NCI-H2196 (cell line): ENCODE measurements at regions not wholly inside any gene's neighbourhood (a gene's known extent, or its start where the extent isn't known, plus 50 kb on each side); places are given as distances from the start of the nearest gene placed in this dataset.
A peak's percentile ranks its signal among the peaks of the same experiment; 100 is the strongest.

ENCODE experiments used
- DNase-seq: peaks from one replicate; lab custom pipeline; 2025; ENCODE audit not compliant: unreplicated experiment; lab: John Stamatoyannopoulos, UW

GRCh38 chr6:106918115-106918514, 56.4 kb downstream of the CD24 start:
- peak; percentile 61 for DNase-seq

DNA sequence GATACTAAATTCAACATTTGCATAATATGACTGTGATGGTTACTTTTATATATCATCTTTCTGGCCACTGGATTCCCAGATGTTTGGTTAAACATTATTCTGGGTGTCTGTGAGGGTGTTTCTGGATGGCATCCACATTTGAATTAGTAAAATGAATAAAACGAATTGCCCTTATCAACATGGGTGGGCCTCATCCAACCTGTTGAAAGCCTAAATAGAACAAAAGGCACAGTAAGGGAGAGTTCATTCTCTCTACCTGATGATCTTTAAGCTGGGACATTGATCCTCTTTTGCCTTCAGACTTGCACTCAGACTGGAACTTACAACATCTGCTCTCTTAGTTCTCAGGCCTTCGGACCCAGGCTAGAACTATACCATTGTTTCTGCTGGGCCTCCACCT, 57.6 kb downstream of the CD24 start:
- no peak for DNase-seq

DNA sequence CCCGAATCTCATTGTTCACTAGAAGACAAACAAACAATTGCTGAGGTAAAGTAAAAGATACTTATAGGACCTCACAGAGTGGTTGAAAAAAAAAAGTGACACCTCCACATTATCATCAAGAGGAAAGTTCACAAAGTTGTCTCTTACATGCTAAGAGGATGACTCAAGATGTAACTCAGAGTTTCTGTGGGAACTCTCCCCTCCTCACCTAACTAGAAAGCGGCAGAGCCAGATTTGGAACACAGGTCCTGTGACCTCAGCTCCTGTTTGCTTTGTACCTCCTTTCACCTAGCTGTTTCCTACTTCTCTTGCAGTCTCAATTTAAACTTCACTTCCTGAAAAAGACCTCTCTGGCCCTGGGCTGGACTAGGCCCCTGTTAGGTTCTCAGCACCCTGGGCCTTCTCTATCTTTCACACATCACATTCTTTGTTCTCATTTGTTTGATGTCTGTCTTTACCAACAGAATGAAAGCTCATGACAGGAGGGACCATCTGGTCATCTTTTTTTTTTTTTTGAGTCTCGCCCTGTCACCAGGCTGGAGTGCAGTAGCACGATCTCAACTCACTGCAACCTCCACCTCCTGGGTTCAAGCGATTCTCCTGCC, 60.8 kb downstream of the CD24 start:
- DNase-seq = no peak

GRCh38 chr6:106913111-106913510, 61.4 kb downstream of the CD24 start:
- DNase-seq = no peak

DNA sequence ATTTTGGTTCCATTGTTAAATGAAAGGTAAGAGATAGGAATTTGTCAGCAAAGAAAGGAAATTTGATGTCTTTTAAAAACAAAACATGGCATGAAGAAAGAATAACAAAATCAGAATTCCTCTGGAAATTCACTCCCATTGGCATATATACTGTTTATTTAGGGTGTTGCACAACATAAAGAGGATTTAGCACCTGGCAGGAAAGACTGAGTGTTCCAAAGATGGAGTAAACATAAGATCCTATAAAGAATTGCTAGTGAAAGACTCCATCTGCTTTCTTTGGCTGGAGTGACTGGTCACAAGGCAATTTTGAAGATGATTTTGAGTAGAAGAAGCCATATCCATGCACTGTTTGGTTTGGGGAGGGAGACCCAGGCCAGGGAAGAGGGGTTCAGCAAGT, 62.4 kb downstream of the CD24 start:
- no peak for DNase-seq

DNA sequence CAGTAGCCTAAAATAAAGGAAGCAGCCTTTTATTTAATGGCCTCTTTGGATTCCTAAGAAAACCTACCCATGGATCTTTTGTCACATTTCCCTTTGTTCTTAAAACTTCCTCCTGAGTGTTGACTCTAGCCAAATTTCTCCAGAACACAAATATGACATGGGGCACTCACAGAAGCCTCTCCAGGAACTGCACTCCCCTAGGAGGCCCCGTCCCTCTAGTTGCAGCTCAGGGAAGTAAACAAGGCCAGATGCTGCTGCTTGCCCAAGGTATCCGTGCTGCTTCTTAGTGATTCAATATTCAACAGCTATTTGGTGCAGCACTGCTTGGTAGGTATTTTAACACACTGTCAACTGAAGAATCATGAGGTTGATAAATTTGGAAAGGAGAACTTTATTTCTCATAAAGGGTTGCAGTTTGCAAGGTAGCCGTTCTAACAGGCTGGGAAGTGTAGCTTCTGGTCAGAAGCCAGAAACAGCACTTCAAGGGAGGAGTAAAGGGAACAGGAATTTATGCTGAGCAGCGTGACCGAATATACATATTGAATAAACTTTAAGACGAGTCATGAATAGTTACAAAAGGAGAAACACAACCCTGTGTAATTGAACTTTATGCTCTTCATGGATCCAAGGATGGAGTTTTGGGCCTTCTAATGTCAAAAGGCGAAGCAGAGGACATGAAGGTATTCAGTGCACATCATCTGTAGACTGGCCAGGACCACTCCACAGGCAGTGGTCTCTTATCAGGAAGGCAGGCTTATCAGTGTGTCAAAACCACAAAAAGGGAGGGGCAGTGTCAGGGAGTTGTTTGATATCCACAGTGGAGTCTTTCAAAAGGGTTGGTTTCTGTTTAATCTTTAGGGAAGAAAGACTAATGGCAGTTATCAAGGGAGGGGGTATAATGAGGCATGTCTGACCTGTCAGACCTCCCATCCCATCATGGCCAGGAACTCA, 63.3 kb downstream of the CD24 start:
- DNase-seq = peak; percentile 23

DNA sequence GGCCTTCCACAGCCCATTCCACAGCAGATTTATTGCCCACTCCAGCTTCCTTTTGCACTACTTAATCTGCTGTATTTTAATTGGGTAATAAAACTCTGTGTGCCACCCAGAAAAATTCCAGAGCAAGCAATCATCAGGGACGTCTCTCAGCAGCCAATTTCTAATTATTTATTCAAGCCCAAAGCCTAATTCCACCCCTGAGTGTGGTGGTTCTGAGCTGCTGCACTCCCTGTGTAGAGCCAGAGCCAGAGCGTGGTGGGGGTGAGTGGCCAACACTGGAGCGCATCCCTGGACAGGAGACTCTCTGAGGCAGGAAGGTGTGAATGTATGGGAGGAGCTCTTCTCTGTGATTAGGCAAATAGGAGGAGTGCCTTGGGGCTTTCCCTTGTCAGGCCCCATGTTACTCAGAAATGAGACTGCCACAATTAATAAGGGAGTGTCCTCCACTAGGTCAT, 66.1 kb downstream of the CD24 start:
- DNase-seq = no peak

DNA sequence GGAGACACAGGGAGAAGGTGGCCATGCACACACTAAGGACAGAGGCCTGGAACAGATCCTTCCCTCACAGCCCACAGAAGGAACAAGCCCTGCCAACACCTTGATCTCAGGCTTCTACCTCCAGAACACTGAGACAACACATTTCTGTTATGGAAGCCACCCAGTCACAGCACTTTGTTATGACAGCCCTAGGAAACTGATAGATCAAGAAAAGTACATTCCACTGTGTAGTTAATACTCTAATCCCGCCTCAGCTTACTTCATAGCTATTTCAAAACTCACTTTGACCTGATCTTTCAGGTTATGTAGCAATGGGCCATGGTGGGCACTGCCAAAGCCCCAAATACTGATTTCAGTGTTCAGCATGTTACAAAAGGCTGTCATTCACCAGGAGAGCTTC, 66.8 kb downstream of the CD24 start:
- DNase-seq = no peak

DNA sequence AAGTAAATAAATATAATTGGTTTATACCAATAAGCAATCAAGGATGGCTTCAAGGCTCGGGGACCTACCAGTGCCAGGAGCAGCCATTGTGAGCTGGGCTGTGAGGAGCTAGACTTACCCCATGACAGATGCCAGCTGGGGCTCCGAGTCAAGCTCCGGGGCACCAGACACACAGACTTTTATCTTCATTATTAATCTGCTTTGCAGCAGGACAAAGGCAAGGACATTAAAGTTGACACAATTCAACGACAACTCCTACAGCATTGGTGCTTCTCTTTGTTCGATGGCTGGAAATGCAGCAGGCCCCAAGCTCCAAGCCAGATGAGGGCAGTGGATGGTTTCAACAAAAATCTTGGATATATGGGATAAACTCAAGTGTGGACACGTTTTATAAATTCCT, 68.3 kb downstream of the CD24 start:
- no peak for DNase-seq

GRCh38 chr6:106903299-106903698, 71.2 kb downstream of the CD24 start:
- DNase-seq = no peak

- no peak for DNase-seq
These were observed 73.5 kb downstream of the CD24 start for GRCh38 chr6:106901062-106901461.

- DNase-seq = no peak
These were observed 74.8 kb downstream of the CD24 start for GRCh38 chr6:106899697-106900096.

GRCh38 chr6:106897580-106897979, 76.9 kb downstream of the CD24 start:
- DNase-seq = no peak

DNA sequence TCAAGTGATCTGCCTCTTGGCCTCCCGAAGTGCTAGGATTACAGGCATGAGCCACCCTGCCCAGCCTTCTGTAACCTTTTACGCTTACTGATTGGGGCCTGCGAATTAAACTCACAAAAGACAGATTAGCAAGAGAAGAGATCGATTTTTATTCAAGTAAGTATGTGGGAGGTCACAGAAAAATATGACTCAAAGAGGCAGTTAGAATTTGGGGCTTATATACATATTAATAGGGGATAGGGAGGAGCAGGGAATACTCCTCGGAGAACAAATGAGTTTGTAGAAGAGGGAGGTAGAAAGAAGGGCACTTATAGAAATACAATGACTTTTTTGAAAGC, 78.9 kb downstream of the CD24 start:
- DNase-seq = no peak

DNA sequence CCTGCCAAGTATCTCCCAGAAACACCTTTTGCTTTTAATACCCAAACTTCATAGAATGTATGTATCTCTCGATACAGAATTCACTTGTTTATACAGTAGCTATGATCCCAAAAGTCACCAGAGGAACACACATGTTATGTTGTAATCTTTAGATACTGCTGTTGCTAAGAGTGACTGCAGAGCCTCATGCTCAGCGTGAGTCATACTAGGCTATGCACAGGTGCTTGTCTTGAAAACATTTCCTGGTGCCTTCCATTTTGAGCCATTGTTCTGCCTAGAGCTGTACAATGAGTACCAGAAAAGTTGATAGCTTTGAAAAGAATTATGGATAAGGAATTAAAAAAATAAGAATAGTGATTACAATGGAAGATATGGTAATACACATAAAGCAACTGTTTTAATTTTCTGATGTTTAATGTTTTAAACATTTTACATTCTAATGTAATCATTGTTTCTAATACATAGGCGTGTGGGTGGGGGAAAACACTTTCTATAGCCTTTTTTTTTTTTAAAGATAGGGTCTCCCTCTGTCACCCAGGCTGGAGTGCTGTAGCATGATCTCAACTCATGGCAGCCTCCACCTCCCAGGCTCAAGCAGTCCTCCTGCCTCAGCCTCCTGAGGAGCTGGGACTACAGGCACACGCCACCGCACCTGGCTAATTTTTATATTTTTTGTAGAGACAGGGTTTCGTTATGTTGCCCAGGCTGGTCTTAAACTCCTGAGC, 79.4 kb downstream of the CD24 start:
- no peak for DNase-seq

DNA sequence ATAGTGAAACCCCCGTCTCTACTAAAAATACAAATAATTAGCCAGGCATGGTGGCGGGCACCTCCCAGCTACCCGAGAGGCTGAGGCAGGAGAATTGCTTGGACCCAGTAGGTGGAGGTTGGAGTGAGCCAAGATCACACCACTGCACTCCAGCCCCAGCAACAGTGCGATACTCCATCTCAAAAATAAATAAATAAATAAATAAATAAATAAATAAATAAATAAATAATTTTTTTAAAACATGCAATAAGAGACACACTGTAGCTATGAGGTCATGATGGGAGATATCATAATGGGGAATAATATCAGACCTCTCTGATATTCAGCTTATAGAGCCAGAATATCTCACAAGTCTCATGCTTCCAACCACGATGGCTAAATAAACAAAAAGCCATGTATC, 82.3 kb downstream of the CD24 start:
- DNase-seq = no peak

DNA sequence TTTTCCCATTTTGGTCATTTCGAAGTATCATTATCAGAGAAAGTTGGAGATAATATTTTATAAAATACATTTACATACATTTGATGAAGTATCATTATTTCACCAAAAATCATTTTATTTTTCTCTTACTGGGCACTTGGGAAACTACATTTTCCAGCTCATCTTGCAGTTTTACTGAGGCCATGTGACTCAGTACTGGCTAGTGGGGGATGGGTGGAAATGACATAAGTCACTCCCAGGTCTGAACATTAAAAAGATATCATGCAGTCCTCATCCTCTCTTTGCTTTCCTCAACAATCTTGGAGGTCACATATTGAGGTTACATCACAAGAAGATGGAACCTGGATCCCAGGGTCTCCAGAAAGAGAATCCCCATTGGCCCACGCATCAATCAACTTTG, 84.1 kb downstream of the CD24 start:
- DNase-seq = no peak

DNA sequence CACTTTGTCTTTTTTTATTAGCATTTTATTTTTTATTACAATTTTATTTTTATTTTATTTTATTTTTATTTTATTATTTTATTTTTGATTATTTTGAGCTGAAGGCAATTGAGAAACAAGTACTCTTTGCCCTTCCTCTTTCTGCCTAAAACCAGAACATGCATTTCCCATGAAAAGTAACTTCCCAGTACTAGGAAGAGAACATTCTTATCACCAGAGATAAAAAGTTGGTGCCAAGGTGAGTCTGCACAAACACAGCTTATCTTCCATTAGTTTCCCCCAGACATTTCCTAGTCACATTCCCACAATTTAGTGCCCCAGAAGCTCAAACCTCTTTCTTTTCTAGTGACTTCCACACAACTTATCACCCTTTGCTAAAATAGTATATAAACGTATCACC, 84.8 kb downstream of the CD24 start:
- DNase-seq = no peak

- DNase-seq = peak; percentile 51
These were observed 87.4 kb downstream of the CD24 start for GRCh38 chr6:106886922-106887797.

- no peak for DNase-seq
These were observed 88.3 kb downstream of the CD24 start for GRCh38 chr6:106886081-106886843.
